GM12874 (cell line): ENCODE measurements at regions not wholly inside any gene's neighbourhood (a gene's known extent, or its start where the extent isn't known, plus 50 kb on each side); places are given as distances from the start of the nearest gene placed in this dataset.

Experiments
- CTCF ChIP-seq: IDR thresholded peaks from 2 replicates; pipeline ENCODE4 v1.5.1; 2011; ENCODE audit warnings: low read depth, mild to moderate bottlenecking, control low read depth, low read length, moderate library complexity; ENCODE audit not compliant: insufficient read depth

GRCh38 chr5:107265193-107265592, 405.5 kb downstream of the EFNA5 start:
- no peak for TF ChIP-seq CTCF

- no peak for TF ChIP-seq CTCF
Observed at GRCh38 chr5:107263387-107264018, 407.2 kb downstream of the EFNA5 start.

GRCh38 chr5:107257885-107258520, 412.7 kb downstream of the EFNA5 start:
- no peak for TF ChIP-seq CTCF

- TF ChIP-seq CTCF, result no peak
Observed at GRCh38 chr5:107254902-107255234, 415.9 kb downstream of the EFNA5 start.

- no peak for TF ChIP-seq CTCF
Observed at GRCh38 chr5:107254214-107254901, 416.4 kb downstream of the EFNA5 start.

GRCh38 chr5:107253246-107253645, 417.5 kb downstream of the EFNA5 start:
- TF ChIP-seq CTCF, result no peak

- TF ChIP-seq CTCF, result no peak
Observed at GRCh38 chr5:107251151-107251550, 419.6 kb downstream of the EFNA5 start.
